ENCODE measurements at regions not wholly inside any gene's neighbourhood (a gene's known extent, or its start where the extent isn't known, plus 50 kb on each side); places are given as distances from the start of the nearest gene placed in this dataset.
A peak's percentile ranks its signal among the peaks of the same experiment; 100 is the strongest.

- Histone ChIP-seq H3K9me2 (ENCODE audit: insufficient read depth, low read length) (no peaks in the 10 kb centered on the region), H4K20me1 (ENCODE audit: insufficient read depth, low read length) (no peaks in the 10 kb centered on the region), H3K27ac (ENCODE audit: low read depth, low read length, poor library complexity, severe bottlenecking) (no peak overlapping the region), H3K36me3 (ENCODE audit: insufficient read depth, low read length) (no peaks in the 10 kb centered on the region), H2AFZ (ENCODE audit: low read length) (no peak overlapping the region), H3K4me2 (ENCODE audit: low read length) (no peak overlapping the region), H3K9me3 (ENCODE audit: low read length) (no peaks in the 10 kb centered on the region), H3K4me1 (ENCODE audit: insufficient read depth, low read length, poor library complexity, severe bottlenecking) (no peaks in the 10 kb centered on the region), H3K79me2 (ENCODE audit: insufficient read depth, low read depth, low read length) (no peaks in the 10 kb centered on the region), H3K4me3 (ENCODE audit: low read depth, low read length, poor library complexity, severe bottlenecking) (no peak overlapping the region)
- no TSS peak for BruUV-seq (replicated peaks)
- ChIA-PET CTCF (ENCODE audit: unreplicated experiment) (no interaction called here), POLR2A (interaction anchor here (1.4 kb wide), 1 partner anchor 36 kb away, joined by 3 read pairs; no protein-coding TSS in a partner anchor)
- TF ChIP-seq EZH2phosphoT487 (IDR thresholded peaks at IDR 0.05; ENCODE audit: borderline replicate concordance, low read depth, low read length), result no peak
- no peak for TF ChIP-seq CTCF (conservative IDR thresholded peaks at IDR 0.05; ENCODE audit: low read length)
- no peak for DNase-seq (ENCODE audit: low spot score)
- intact Hi-C loops (cut with micrococcal nuclease; ENCODE audit: unreplicated experiment), result no loop called here
Measured at GRCh38 chr2:155266109-155266508, 567.6 kb downstream of the KCNJ3 start.

GRCh38 chr2:155256803-155257202 lies 558.3 kb downstream of the KCNJ3 start:
- ChIA-PET POLR2A (no interaction called here), CTCF (ENCODE audit: unreplicated experiment) (no interaction called here)
- no TSS peak for BruUV-seq (replicated peaks)
- Histone ChIP-seq H3K4me2 (ENCODE audit: low read length) (no peak overlapping the region), H3K4me1 (ENCODE audit: insufficient read depth, low read length, poor library complexity, severe bottlenecking) (no peaks in the 10 kb centered on the region), H3K79me2 (ENCODE audit: insufficient read depth, low read depth, low read length) (no peaks in the 10 kb centered on the region), H3K9me2 (ENCODE audit: insufficient read depth, low read length) (no peaks in the 10 kb centered on the region), H3K4me3 (ENCODE audit: low read depth, low read length, poor library complexity, severe bottlenecking) (no peak overlapping the region), H3K27ac (ENCODE audit: low read depth, low read length, poor library complexity, severe bottlenecking) (no peak overlapping the region), H3K9me3 (ENCODE audit: low read length) (no peaks in the 10 kb centered on the region), H3K36me3 (ENCODE audit: insufficient read depth, low read length) (no peaks in the 10 kb centered on the region), H4K20me1 (ENCODE audit: insufficient read depth, low read length) (no peaks in the 10 kb centered on the region), H2AFZ (ENCODE audit: low read length) (no peak overlapping the region)
- TF ChIP-seq CTCF (conservative IDR thresholded peaks at IDR 0.05; ENCODE audit: low read length), result peak; percentile 41
- no peak for TF ChIP-seq EZH2phosphoT487 (IDR thresholded peaks at IDR 0.05; ENCODE audit: borderline replicate concordance, low read depth, low read length)
- no peak for DNase-seq (ENCODE audit: low spot score)
- intact Hi-C loops (cut with micrococcal nuclease; ENCODE audit: unreplicated experiment), result no loop called here

GRCh38 chr2:155250800-155251199 lies 552.3 kb downstream of the KCNJ3 start:
- POLR2A ChIA-PET, result no interaction called here
- no peak overlapping the region for H3K27ac ChIP-seq (ENCODE audit: low read depth, low read length, poor library complexity, severe bottlenecking)

More at GRCh38 chr2:155250800-155251199, 552.3 kb downstream of the KCNJ3 start:
- no peak overlapping the region for H3K4me2 ChIP-seq (ENCODE audit: low read length)
- H3K9me2 ChIP-seq (ENCODE audit: insufficient read depth, low read length), result no peaks in the 10 kb centered on the region
- peak; percentile 55 for DNase-seq (ENCODE audit: low spot score)
- H2AFZ ChIP-seq (ENCODE audit: low read length), result no peak overlapping the region
- intact Hi-C loops (cut with micrococcal nuclease; ENCODE audit: unreplicated experiment), result loop anchor here (2.0 kb wide), 1 partner anchor 626 kb away; no protein-coding TSS in a partner anchor
- H4K20me1 ChIP-seq (ENCODE audit: insufficient read depth, low read length), result no peaks in the 10 kb centered on the region
- no peak overlapping the region for H3K4me3 ChIP-seq (ENCODE audit: low read depth, low read length, poor library complexity, severe bottlenecking)
- H3K36me3 ChIP-seq (ENCODE audit: insufficient read depth, low read length), result no peaks in the 10 kb centered on the region
- TF ChIP-seq EZH2phosphoT487 (IDR thresholded peaks at IDR 0.05; ENCODE audit: borderline replicate concordance, low read depth, low read length) (no peak), CTCF (conservative IDR thresholded peaks at IDR 0.05; ENCODE audit: low read length) (peak; percentile 81)
- no TSS peak for BruUV-seq (replicated peaks)
- CTCF ChIA-PET (ENCODE audit: unreplicated experiment), result no interaction called here
- H3K79me2 ChIP-seq (ENCODE audit: insufficient read depth, low read depth, low read length), result no peaks in the 10 kb centered on the region
- no peaks in the 10 kb centered on the region for H3K9me3 ChIP-seq (ENCODE audit: low read length)
- no peaks in the 10 kb centered on the region for H3K4me1 ChIP-seq (ENCODE audit: insufficient read depth, low read length, poor library complexity, severe bottlenecking)
